Naive B cell (primary cell): ENCODE measurements at regions not wholly inside any gene's neighbourhood (a gene's known extent, or its start where the extent isn't known, plus 50 kb on each side); places are given as distances from the start of the nearest gene placed in this dataset.
"Not testable (repeated sequence)": the region's sequence is repeated elsewhere in the genome, so short reads cannot be mapped to it uniquely, and the experiment has no call there.

Experiments used
- ATAC-seq, 2 donors: fragments of 150-1000 bp; cut with Tn5 transposase; 2 replicates each; pipeline ENCODE4 v1.10.0; 2021; ENCODE audit warnings: low read depth in 2 of 2, mild to moderate bottlenecking in 2 of 2, moderate library complexity in 2 of 2
- DNase-seq: peaks from one replicate; pipeline ENCODE4 v3.0.0; 2022
- H3K27ac Mint-ChIP-seq, 6 donors: one replicate each; pipeline ENCODE4 v1.8.0; 2020 to 2022; ENCODE audit warnings: mild to moderate bottlenecking in 6 of 6, mixed read lengths in 6 of 6, moderate library complexity in 5 of 6, inconsistent platforms in 2 of 6
- H3K27me3 Mint-ChIP-seq, 3 donors: one replicate each; pipeline ENCODE4 v1.8.0; 2021 to 2022; ENCODE audit warnings: mixed read lengths in 3 of 3, mild to moderate bottlenecking in 1 of 3
- H3K36me3 Mint-ChIP-seq, 2 donors: one replicate each; pipeline ENCODE4 v1.8.0; 2020 to 2022; ENCODE audit warnings: mixed read lengths in 2 of 2, inconsistent platforms in 1 of 2, mild to moderate bottlenecking in 1 of 2
- H3K4me1 Mint-ChIP-seq, 3 donors: one replicate each; pipeline ENCODE4 v1.8.0; 2020 to 2022; ENCODE audit warnings: mixed read lengths in 3 of 3, inconsistent platforms in 1 of 3, mild to moderate bottlenecking in 1 of 3, moderate library complexity in 1 of 3
- H3K4me3 Mint-ChIP-seq, 8 donors: one replicate each; pipeline ENCODE4 v1.8.0; 2020 to 2022; ENCODE audit warnings: mild to moderate bottlenecking in 8 of 8, mixed read lengths in 8 of 8, moderate library complexity in 8 of 8, inconsistent platforms in 2 of 8
- H3K9me3 Mint-ChIP-seq, 7 donors: one replicate each; pipeline ENCODE4 v1.8.0; 2020 to 2022; ENCODE audit warnings: mixed read lengths in 7 of 7, mild to moderate bottlenecking in 5 of 7, inconsistent platforms in 2 of 7, moderate library complexity in 1 of 7

DNA sequence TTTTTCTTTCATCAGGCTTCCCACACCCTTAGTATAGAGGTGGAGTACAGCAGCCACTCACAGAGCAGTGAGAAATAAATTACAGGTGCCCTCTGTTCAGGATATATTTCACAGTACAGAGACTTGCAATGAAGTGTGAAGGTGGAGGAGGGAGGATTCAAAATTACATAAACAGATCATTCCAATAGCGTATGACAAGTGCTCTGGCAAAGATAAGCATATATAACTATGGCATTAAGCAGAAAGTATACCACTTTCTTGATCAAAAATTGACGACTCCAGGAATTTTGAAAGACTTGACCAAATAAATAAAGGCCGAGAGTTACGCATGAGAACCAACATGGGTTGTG lies 108.7 kb downstream of the GPX5 start:
- H3K27ac Mint-ChIP-seq = no peak overlapping the region
- H3K36me3 Mint-ChIP-seq = peaks cover 0 to 22% of the 10 kb centered on the region in 2 donors
- peaks cover 2 to 23% (median 7%) of the 10 kb centered on the region in 7 donors for H3K9me3 Mint-ChIP-seq
- peaks cover 66 to 84% (median 77%) of the 10 kb centered on the region in 3 donors for H3K27me3 Mint-ChIP-seq
- H3K4me3 Mint-ChIP-seq = peak overlapping the region in 5 of 8 donors; percentile 13 to 62 (median 55)
- peaks cover 5 to 16% (median 12%) of the 10 kb centered on the region in 3 donors for H3K4me1 Mint-ChIP-seq
- no peak for ATAC-seq
- no peak for DNase-seq

GRCh38 chr6:28634761-28635546 lies 109.3 kb downstream of the GPX5 start:
- Mint-ChIP-seq H3K4me1 (peaks cover 5 to 16% (median 12%) of the 10 kb centered on the region in 3 donors), H3K27ac (peak overlapping the region in 2 of 6 donors; percentile 33 to 77), H3K27me3 (peaks cover 66 to 87% (median 77%) of the 10 kb centered on the region in 3 donors), H3K36me3 (peaks cover 0 to 22% of the 10 kb centered on the region in 2 donors), H3K4me3 (peak overlapping the region in 7 of 8 donors; percentile 13 to 76 (median 62)), H3K9me3 (peaks cover 2 to 24% (median 7%) of the 10 kb centered on the region in 7 donors)
- no peak for DNase-seq
- ATAC-seq = no peak

DNA sequence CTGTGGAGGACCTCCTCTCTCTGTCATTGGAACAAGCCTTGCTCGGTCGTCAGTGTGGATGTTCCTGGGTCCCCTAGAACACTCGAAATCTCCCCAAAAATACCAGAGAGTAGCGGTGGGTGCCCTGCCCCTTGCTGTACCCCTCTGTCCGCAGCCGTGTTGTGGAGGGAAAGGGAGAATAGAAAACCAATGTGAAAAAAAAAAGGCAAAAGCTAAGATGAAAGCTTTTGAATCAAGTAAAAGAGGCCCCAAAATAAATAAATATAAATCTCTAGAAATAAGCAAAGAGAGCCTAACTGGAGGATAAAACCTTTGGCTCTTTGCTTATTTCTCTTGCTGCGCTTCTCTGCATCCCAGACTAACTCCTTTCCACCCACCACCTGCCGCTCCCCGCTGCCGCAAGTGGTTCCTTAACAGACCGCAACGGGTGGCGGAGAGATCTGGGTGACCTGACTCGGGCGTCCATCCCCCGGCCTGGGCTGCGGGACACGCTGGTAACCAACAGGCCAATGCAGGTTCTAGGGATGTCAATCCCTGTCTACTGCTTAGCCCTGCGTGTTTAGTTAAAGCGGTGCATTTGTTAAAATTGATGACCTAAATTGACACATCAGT lies 110.0 kb downstream of the GPX5 start:
- ATAC-seq (no peak), DNase-seq (no peak)
- H3K9me3 Mint-ChIP-seq = peaks cover under 1 to 22% (median 7%) of the 10 kb centered on the region in 7 donors
- H3K36me3 Mint-ChIP-seq = peaks cover 0 to 19% of the 10 kb centered on the region in 2 donors
- H3K27me3 Mint-ChIP-seq = peaks cover 63 to 83% (median 71%) of the 10 kb centered on the region in 3 donors
- H3K4me1 Mint-ChIP-seq = peaks cover 5 to 16% (median 12%) of the 10 kb centered on the region in 3 donors
- peak overlapping the region in 3 of 6 donors; percentile 33 to 77 (median 37) for H3K27ac Mint-ChIP-seq
- H3K4me3 Mint-ChIP-seq = peak overlapping the region in 6 of 8 donors; percentile 13 to 76 (median 62)

GRCh38 chr6:28638787-28639430 lies 113.2 kb downstream of the GPX5 start:
- ATAC-seq (no peak), DNase-seq (no peak)
- Mint-ChIP-seq H3K36me3 (peaks cover 0 to 15% of the 10 kb centered on the region in 2 donors), H3K4me3 (no peak overlapping the region), H3K27me3 (peaks cover 64 to 68% (median 65%) of the 10 kb centered on the region in 3 donors), H3K9me3 (peaks cover 2 to 26% (median 4%) of the 10 kb centered on the region in 7 donors), H3K4me1 (peaks cover 5 to 16% (median 12%) of the 10 kb centered on the region in 3 donors), H3K27ac (no peak overlapping the region)

GRCh38 chr6:28639445-28640290 lies 114.0 kb downstream of the GPX5 start:
- not testable (repeated sequence) for H3K4me3 Mint-ChIP-seq, ATAC-seq, DNase-seq, H3K27ac Mint-ChIP-seq
- H3K4me1 Mint-ChIP-seq = peaks cover 5 to 13% (median 10%) of the 10 kb centered on the region in 3 donors
- H3K9me3 Mint-ChIP-seq = peaks cover 2 to 26% (median 4%) of the 10 kb centered on the region in 7 donors
- H3K27me3 Mint-ChIP-seq = peaks cover 57 to 65% (median 63%) of the 10 kb centered on the region in 3 donors
- peaks cover 0 to 15% of the 10 kb centered on the region in 2 donors for H3K36me3 Mint-ChIP-seq

- peaks cover 1 to 4% (median 2%) of the 10 kb centered on the region in 3 donors for H3K4me1 Mint-ChIP-seq
- no peak overlapping the region for H3K4me3 Mint-ChIP-seq
- DNase-seq (no peak), ATAC-seq (no peak)
- peaks cover 34 to 49% (median 46%) of the 10 kb centered on the region in 3 donors for H3K27me3 Mint-ChIP-seq
- peaks cover 0 to 6% of the 10 kb centered on the region in 2 donors for H3K36me3 Mint-ChIP-seq
- no peak overlapping the region for H3K27ac Mint-ChIP-seq
- H3K9me3 Mint-ChIP-seq = peaks cover 0 to 16% (median 5%) of the 10 kb centered on the region in 7 donors
Measured at GRCh38 chr6:28643017-28643740, 117.5 kb downstream of the GPX5 start.

DNA sequence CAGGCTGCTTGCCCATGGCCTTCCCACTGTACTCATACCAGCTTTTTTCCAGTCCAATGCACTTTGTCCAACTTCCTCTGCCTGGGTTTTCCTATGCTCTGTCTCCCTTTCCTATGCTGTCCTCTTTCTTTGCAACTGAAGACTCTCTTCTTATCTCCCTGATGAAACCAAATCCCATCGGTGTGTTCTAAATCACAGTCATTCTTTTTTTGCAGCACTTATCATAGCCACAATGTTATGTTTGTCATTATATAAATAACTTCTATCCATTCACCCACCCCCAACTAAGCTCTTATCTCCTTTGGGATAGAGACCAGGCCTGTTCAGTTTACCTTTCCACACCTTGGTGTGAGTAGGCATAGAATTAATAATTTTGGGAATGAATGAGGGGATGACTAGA lies 121.0 kb downstream of the GPX5 start:
- Mint-ChIP-seq H3K4me3 (no peak overlapping the region), H3K36me3 (peaks cover 0 to 3% of the 10 kb centered on the region in 2 donors), H3K27ac (no peak overlapping the region), H3K27me3 (peaks cover 47 to 53% (median 47%) of the 10 kb centered on the region in 3 donors), H3K4me1 (peaks cover 7 to 15% (median 10%) of the 10 kb centered on the region in 3 donors), H3K9me3 (peaks cover 0 to 7% (median 0%) of the 10 kb centered on the region in 7 donors)
- DNase-seq (no peak), ATAC-seq (no peak)

GRCh38 chr6:28648035-28648877 lies 122.6 kb downstream of the GPX5 start:
- ATAC-seq (no peak), DNase-seq (no peak)
- peaks cover 0 to 3% of the 10 kb centered on the region in 2 donors for H3K36me3 Mint-ChIP-seq
- peak overlapping the region in 2 of 6 donors; percentile 39 to 60 for H3K27ac Mint-ChIP-seq
- H3K4me1 Mint-ChIP-seq = peaks cover 7 to 15% (median 10%) of the 10 kb centered on the region in 3 donors
- peaks cover 45 to 47% (median 46%) of the 10 kb centered on the region in 3 donors for H3K27me3 Mint-ChIP-seq
- peak overlapping the region; percentile 37 to 88 (median 53) for H3K4me3 Mint-ChIP-seq
- H3K9me3 Mint-ChIP-seq = peaks cover 0 to 4% (median 0%) of the 10 kb centered on the region in 7 donors

- Mint-ChIP-seq H3K4me1 (peaks cover 7 to 15% (median 10%) of the 10 kb centered on the region in 3 donors), H3K27me3 (peaks cover 44 to 46% (median 44%) of the 10 kb centered on the region in 3 donors)
- ATAC-seq = no peak
Measured at GRCh38 chr6:28648878-28649375, 123.2 kb downstream of the GPX5 start.

GRCh38 chr6:28651161-28651560 lies 125.5 kb downstream of the GPX5 start:
- H3K4me3 Mint-ChIP-seq = no peak overlapping the region
- H3K27ac Mint-ChIP-seq = no peak overlapping the region
- ATAC-seq (no peak), DNase-seq (no peak)
- peaks cover 40 to 52% (median 52%) of the 10 kb centered on the region in 3 donors for H3K27me3 Mint-ChIP-seq
- peaks cover 7 to 15% (median 10%) of the 10 kb centered on the region in 3 donors for H3K4me1 Mint-ChIP-seq
- peaks cover 0 to 4% (median 0%) of the 10 kb centered on the region in 7 donors for H3K9me3 Mint-ChIP-seq
- H3K36me3 Mint-ChIP-seq = peaks cover 0 to 3% of the 10 kb centered on the region in 2 donors

More at GRCh38 chr6:28648878-28649375, 123.2 kb downstream of the GPX5 start:
- peak overlapping the region in 1 of 6 donors; percentile 60 for H3K27ac Mint-ChIP-seq
- H3K36me3 Mint-ChIP-seq = peaks cover 0 to 3% of the 10 kb centered on the region in 2 donors
- H3K9me3 Mint-ChIP-seq = peaks cover 0 to 4% (median 0%) of the 10 kb centered on the region in 7 donors
- DNase-seq = no peak
- H3K4me3 Mint-ChIP-seq = peak overlapping the region in 7 of 8 donors; percentile 16 to 88 (median 45)

GRCh38 chr6:28653876-28654275 lies 128.2 kb downstream of the GPX5 start:
- Mint-ChIP-seq H3K27me3 (peaks cover 50 to 62% (median 58%) of the 10 kb centered on the region in 3 donors), H3K4me3 (no peak overlapping the region), H3K9me3 (peaks cover 0 to 6% (median 2%) of the 10 kb centered on the region in 7 donors), H3K27ac (no peak overlapping the region), H3K36me3 (peaks cover 0 to 3% of the 10 kb centered on the region in 2 donors), H3K4me1 (peaks cover 19 to 26% (median 23%) of the 10 kb centered on the region in 3 donors)
- DNase-seq = no peak
- no peak for ATAC-seq
